Omental fat pad (tissue), 3 donors: ENCODE measurements at regions not wholly inside any gene's neighbourhood (a gene's known extent, or its start where the extent isn't known, plus 50 kb on each side); places are given as distances from the start of the nearest gene placed in this dataset.

Source experiments
- ATAC-seq: fragments of 150-250 bp; one replicate; pipeline ENCODE4 v1.9.1; 2016; ENCODE audit warnings: mild to moderate bottlenecking, moderate library complexity; ENCODE audit not compliant: low FRiP score
- DNase-seq: peaks from one replicate; pipeline ENCODE4 v3.0.0-alpha.2; 2019; ENCODE audit warnings: low spot score
- TF ChIP-seq, protein P1 (sequence below), 3 donors: fragments of 450-650 bp; IDR thresholded peaks; one replicate each; pipeline ENCODE4 v1.5.1; 2016 to 2017; ENCODE audit warnings: antibody characterized with exemption in 3 of 3, mild to moderate bottlenecking in 3 of 3, moderate library complexity in 2 of 3

DNA sequence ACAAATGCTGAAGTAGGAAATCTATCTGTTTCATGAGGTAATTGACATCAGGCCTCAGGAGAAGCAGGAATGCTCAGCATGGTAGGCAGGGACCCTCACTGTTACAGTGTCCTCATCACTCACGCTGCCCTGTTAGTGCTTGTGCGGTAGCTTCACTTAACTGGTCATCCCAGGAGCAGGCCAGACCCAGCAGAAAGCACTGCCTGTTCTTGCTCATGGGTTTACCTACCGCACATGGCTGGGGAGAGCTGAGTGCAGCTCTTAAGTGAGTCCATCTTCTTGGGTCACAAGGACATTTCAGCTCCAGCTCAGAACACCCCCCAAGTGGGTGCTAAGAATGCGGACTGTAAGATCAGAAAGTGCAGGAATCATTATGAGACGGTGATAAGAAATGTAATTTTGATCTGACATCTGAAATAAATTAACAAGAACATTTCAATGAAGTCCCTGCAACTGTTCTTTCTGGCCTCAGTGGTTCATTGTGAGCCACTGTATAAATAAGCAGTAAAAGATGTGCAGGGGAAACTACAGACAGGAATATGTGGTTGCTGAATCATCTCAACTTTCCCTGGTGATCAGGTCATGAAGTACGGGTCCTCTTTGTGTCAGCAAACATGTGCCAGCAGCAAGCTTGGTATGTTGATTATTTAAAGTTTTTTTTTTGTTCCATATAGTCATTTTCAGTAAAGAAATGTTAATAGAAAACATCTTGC lies 757.7 kb upstream of the TMEM132C start:
- no peak for ATAC-seq
- DNase-seq, result no peak
- TF ChIP-seq, protein P1, sequence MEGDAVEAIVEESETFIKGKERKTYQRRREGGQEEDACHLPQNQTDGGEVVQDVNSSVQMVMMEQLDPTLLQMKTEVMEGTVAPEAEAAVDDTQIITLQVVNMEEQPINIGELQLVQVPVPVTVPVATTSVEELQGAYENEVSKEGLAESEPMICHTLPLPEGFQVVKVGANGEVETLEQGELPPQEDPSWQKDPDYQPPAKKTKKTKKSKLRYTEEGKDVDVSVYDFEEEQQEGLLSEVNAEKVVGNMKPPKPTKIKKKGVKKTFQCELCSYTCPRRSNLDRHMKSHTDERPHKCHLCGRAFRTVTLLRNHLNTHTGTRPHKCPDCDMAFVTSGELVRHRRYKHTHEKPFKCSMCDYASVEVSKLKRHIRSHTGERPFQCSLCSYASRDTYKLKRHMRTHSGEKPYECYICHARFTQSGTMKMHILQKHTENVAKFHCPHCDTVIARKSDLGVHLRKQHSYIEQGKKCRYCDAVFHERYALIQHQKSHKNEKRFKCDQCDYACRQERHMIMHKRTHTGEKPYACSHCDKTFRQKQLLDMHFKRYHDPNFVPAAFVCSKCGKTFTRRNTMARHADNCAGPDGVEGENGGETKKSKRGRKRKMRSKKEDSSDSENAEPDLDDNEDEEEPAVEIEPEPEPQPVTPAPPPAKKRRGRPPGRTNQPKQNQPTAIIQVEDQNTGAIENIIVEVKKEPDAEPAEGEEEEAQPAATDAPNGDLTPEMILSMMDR (IDR thresholded peaks at IDR 0.05), result no peak

DNA sequence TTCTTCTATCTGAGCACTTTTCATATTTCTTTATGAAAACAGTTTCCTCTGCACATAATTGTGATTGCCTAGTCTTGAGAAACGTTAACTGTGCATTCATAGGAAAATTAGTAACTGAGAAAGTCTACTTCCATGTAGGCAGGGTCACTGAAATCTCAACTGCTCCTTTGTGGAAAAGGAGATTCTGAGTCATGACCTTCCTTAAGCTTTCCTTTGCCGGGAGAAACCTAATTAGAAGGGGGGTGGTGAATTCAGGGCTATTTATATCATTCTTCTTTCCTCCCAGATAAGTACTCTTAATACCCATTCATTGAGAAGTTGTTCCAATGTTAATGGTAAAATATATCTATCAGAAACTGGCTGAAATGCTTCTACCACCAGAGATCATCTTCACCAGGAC lies 751.0 kb upstream of the TMEM132C start:
- TF ChIP-seq, protein P1 (IDR thresholded peaks at IDR 0.05), result no peak
- ATAC-seq (no peak), DNase-seq (no peak)

DNA sequence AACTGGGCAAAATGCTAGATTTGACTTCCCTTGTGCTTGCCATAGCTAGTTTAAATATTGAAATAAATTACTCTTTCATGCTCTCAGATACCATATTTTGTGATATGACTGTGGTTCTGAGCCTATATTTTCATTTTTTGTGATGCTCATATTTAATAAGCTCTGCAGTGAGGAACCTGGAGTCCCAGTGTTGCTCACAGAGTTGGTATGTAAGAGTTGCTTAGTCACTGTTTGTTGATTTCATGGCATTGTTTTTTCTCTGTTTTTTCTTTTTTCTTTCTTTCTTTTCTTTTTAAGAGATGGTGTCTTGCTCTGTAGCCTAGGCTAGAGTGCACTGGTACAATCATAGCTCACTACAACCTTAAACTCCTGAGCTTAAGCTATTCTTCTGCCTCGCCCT lies 750.5 kb upstream of the TMEM132C start:
- TF ChIP-seq, protein P1 (IDR thresholded peaks at IDR 0.05), result no peak
- ATAC-seq (no peak), DNase-seq (no peak)

DNA sequence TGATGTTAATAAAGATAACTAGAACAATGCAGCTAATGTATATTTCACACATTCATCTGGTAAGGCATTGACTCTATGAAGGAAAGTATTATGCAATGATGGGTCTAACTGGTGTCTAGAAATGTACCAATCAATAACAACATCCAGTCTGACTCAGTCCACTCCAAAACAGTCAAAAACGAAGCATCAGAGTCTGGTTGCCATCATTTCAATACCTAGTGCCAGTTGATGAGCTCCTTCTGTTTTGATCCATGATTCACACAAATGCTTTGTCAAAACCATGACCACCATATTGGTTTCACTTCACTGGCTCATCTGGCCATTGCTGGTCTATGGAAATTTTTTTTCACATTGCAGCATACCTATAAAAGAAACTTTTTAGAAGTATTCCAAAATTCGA lies 747.2 kb upstream of the TMEM132C start:
- TF ChIP-seq, protein P1 (IDR thresholded peaks at IDR 0.05), result no peak
- no peak for DNase-seq
- no peak for ATAC-seq

DNA sequence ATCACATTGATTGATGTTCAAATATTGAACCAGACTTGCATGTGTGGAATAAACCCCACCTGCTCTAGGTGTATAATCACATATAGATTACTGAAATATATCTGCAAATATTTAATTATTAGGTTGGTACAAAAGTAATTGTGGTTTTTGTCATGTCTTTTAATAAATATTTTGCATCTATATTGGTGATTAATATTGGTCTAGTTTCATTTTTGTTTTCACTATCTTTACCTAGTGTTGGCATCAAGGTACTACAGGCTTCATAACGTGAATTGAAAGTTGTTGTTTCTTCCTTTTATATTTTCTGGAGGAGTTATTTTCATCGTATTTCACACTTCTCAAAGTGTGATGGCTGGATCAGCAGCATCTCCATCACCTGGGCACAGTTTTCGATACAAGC lies 740.0 kb upstream of the TMEM132C start:
- no peak for DNase-seq
- TF ChIP-seq, protein P1 (IDR thresholded peaks at IDR 0.05), result no peak
- ATAC-seq, result no peak

DNA sequence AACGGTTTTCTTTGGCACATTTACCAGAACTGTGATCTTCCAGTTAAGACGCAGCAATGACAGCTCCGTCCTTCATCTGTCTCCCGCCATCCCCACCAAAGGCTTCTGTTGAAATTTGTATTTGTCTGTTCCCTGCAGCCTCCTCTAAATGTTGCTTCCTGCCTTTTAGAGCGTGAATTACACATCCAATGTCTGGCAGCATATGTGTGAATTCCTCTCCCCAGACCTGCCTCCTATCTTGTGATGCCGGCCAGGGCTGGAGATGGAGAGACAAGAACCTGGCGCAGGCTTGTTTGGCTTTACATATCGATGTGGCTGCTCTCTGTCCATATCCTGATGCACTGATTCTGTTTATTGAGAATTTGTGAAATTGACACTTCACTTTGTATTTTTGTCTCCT lies 738.4 kb upstream of the TMEM132C start:
- DNase-seq (no peak), ATAC-seq (no peak)
- TF ChIP-seq, protein P1 (IDR thresholded peaks at IDR 0.05), result no peak

DNA sequence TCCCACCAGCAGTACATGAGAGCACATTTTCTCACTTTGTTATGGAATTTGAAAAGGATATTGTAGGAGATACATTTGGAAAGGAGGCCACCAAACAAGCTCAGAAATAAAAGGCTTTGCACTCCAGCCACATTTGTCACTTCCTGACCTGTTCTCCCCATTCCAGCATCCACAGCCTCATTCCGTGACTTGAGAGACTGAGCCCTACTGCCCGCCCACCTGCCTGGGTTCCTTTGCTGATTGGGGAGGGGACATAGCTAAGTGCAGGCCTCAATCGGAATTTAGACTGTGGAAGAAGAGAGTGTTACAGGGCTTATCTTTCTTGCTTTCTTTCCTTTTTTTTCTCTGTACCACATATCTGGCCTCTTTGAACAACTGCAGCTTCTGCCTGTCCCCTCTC lies 735.4 kb upstream of the TMEM132C start:
- ATAC-seq (no peak), DNase-seq (no peak)
- TF ChIP-seq, protein P1 (IDR thresholded peaks at IDR 0.05), result no peak
